Right lobe of liver (tissue), 4 donors: ENCODE measurements at regions not wholly inside any gene's neighbourhood (a gene's known extent, or its start where the extent isn't known, plus 50 kb on each side); places are given as distances from the start of the nearest gene placed in this dataset.

ENCODE experiments used
- CTCF ChIP-seq, 4 donors: fragments of 200-600 bp in 3 of 4; fragments of 450-650 bp in 1 of 4; IDR thresholded peaks; one replicate each; pipeline versions ENCODE4 v1.5.1 to v1.8.0; 2016 to 2022; ENCODE audit warnings: antibody characterized with exemption in 4 of 4, mild to moderate bottlenecking in 2 of 4
- POLR2A ChIP-seq: fragments of 450-650 bp; IDR thresholded peaks from one replicate; pipeline ENCODE4 v1.6.1; 2017; ENCODE audit warnings: antibody characterized with exemption, mild to moderate bottlenecking
- donor health status: DM: no; HTN: no; CAD: no.
- donor health status: DM: no; HTN: no; CAD: no.
- donor health status: DM: no; HTN: yes; CAD: no.

- TF ChIP-seq CTCF (IDR thresholded peaks at IDR 0.05) (no peak), POLR2A (no peak)
Measured at GRCh38 chr12:30473274-30473673, 222.4 kb downstream of the IPO8 start.
